Fibroblast of lung (primary cell): ENCODE measurements at regions not wholly inside any gene's neighbourhood (a gene's known extent, or its start where the extent isn't known, plus 50 kb on each side); places are given as distances from the start of the nearest gene placed in this dataset.

ENCODE experiments used
- CTCF ChIP-seq, 2 donors: IDR thresholded peaks in 1 of 2; conservative IDR thresholded peaks in 1 of 2; 1 replicate in 1 of 2; 2 replicates in 1 of 2; pipeline ENCODE4 v1.5.1; 2011 to 2012; ENCODE audit warnings: low read length in 2 of 2, control low read depth in 1 of 2, inconsistent platforms in 1 of 2, low read depth in 1 of 2, mild to moderate bottlenecking in 1 of 2
- EZH2 ChIP-seq: IDR thresholded peaks from 2 replicates; pipeline ENCODE4 v1.5.1; 2012; ENCODE audit warnings: low read length, control low read depth, mild to moderate bottlenecking; ENCODE audit errors: missing control alignments

- TF ChIP-seq CTCF (conservative IDR thresholded peaks at IDR 0.05 in 1 of 2, IDR thresholded peaks at IDR 0.05 in 1 of 2; ENCODE audit: low read depth in 1 of 2, low read length in 2 of 2) (no peak), EZH2 (no peak)
Measured at GRCh38 chr7:49624611-49625010, 148.8 kb upstream of the VWC2 start.
